Ramos (cell line): ENCODE measurements at regions not wholly inside any gene's neighbourhood (a gene's known extent, or its start where the extent isn't known, plus 50 kb on each side); places are given as distances from the start of the nearest gene placed in this dataset.

Experiments used
- in situ Hi-C: fragments of 300-500 bp; cut with MboI; formaldehyde crosslinking; loops from one replicate; pipeline ENCODE4 v1.14.3; 2022; ENCODE audit warnings: low sequenced_read_pairs; ENCODE audit not compliant: unreplicated experiment

DNA sequence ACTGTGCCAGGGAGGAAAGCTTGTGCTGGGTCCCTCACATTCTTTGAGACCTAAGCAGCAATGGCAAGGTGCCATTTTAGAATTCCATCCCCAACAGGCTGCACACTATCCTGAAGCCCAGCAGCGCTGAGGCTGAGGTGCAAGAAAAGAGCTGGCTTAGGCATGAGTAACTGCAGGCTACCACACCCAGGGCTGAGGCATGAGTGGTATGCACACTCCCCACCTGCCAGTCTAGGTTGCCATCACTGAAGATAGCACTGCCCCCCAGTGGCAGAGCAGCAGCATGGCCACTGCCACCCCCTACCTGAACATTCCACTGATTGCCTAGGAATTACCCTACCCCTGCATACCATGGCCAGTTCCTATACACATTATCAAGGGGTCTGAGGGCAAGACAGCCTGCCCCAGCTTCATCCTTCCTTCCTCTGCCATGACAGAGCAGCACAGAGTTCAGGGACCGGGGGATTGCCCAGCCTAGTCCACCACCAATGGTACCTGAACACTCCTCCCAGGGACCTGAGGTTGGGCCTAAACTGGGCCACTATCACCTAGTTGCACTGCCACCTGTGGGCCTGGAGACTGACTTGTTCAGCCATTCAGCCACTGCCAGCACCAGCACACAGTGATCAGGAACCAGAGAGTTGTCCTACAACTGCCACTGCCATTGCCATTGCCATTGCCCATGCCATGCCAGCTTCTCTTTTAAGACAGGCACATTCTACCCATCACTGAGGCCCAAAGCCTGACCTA is 129.8 kb downstream of the SATB1 start:
- in situ Hi-C loops, result loop anchor here (10.0 kb wide), 1 partner anchor 391 kb away; no protein-coding TSS in a partner anchor

GRCh38 chr3:18290157-18290556 is 135.0 kb downstream of the SATB1 start:
- in situ Hi-C loops, result loop anchor here (10.0 kb wide), 1 partner anchor 385 kb away; no protein-coding TSS in a partner anchor

GRCh38 chr3:18288243-18288642 is 136.9 kb downstream of the SATB1 start:
- in situ Hi-C loops, result no loop called here

- in situ Hi-C loops, result no loop called here
These were observed 140.4 kb downstream of the SATB1 start for GRCh38 chr3:18284716-18285115.

DNA sequence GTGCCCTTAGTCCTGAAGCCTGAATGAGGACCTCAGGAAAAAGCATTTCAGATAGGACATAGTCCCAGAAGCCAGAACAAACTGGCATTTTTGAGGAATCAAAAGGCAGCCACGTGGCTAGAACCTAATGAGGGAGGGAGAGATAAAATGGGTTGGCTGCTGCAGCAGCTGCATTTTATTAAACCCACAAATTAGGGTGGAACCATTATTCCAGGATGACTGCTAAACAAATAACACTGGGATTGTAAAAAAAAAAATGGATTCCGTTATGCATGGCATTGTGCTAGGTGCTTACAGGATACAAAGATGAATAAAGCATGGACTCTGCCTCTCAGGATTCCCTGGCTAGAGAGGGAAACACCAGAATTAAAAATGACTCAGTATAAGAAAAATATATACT is 141.5 kb downstream of the SATB1 start:
- in situ Hi-C loops, result no loop called here

- in situ Hi-C loops, result no loop called here
These were observed 142.6 kb downstream of the SATB1 start for GRCh38 chr3:18282507-18282906.

GRCh38 chr3:18279226-18279737 is 145.9 kb downstream of the SATB1 start:
- in situ Hi-C loops, result no loop called here

- in situ Hi-C loops, result no loop called here
These were observed 160.3 kb downstream of the SATB1 start for GRCh38 chr3:18264853-18265252.

- in situ Hi-C loops, result no loop called here
These were observed 160.8 kb downstream of the SATB1 start for GRCh38 chr3:18264361-18264760.

GRCh38 chr3:18258492-18258891 is 166.6 kb downstream of the SATB1 start:
- in situ Hi-C loops, result no loop called here

DNA sequence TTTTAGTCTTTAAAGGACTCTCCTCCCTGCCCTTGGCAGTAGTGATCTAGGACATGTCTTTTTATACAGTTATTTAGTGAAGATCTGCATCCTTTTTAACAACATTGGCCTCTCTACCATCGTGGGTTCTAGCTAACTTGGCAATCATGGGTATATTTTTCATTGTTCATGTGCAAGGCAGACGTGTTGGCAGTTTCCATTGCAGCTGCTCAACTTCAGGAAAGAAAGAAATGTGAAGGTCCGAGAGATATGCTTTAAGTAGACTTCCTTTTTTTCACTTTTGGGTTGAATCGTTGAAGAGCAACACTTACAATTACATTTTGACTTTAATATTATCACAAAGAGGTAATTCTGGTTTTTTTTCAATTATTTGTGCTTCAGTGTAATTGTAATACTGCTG is 172.6 kb downstream of the SATB1 start:
- in situ Hi-C loops, result no loop called here

GRCh38 chr3:18250991-18251390 is 174.1 kb downstream of the SATB1 start:
- in situ Hi-C loops, result no loop called here

GRCh38 chr3:18249126-18249525 is 176.0 kb downstream of the SATB1 start:
- in situ Hi-C loops, result no loop called here

GRCh38 chr3:18247776-18248310 is 177.3 kb downstream of the SATB1 start:
- in situ Hi-C loops, result no loop called here

DNA sequence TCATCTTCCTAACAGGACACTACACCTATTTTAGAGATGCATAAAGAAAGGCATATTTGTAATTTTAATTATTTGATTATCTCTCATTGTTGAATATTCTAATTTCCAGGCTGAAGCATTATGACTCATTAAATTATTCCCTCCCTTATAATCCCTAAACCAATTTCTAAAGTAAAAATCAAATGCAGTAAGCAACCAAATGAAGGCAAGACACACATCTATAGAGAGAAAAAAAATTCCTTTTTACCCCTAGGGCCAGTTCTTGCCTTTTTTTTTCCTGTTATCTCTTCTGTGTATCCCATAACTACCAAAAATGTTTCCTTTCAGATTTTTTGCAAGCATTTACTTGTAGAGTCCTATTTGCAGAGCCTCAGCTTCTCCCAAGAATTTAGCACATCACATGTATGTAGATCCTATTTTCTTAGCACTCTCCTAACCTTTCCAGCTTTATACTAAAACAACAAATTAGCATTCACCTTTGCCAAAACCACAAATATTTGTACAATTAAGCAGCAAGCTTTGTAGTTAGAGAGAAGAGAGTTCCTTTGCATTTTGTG is 177.9 kb downstream of the SATB1 start:
- in situ Hi-C loops, result no loop called here

DNA sequence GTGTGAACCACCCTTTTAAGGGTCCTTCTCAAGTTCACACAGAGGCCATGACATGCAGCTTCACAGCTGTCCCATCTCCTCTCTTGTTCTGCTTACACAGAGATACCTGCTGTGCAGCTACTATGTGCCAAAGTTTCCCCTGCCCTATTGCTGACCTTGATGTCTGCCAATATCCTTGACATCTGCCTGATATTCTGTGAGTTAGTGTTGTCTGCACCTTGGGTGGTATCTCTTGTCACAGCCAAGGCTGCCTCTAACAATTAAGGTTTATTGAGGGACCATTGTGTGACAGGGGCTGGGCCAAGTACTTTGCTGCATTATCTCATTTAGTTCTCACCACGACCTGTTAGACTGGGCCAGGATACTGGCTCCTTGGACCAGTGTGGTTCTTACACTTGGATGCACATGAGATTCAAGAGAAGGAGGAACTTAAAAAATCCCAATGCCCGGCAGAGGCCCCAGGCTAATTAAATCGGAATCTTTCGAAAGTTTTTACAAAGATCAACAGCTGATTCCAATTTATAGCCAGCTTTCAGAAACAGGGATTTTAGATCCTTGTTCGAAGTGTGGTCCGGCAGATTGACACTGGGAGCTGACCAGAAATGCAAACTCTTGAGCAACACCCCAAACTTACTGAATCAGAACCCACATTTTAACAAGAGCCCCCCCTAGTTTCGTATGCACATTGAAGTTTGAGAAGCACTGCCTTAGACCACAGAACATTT is 178.6 kb downstream of the SATB1 start:
- in situ Hi-C loops, result no loop called here

DNA sequence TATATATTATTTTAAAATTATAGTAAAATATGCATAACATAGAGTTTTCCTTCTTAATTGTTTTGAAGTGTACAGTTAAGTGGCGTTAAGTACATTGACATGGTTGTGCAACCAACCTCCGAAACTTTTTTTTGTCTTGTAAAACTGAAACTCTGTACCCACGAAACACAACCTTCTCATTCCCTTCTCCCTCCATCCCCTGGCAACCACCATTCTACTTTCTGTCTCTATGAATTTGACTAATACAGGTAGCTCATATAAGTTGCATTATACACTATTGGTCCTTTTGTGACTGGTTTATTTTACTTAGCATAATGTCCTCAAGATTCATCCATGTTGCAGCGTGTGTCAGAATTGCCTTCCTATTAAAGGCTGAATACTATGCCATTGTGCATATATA is 179.4 kb downstream of the SATB1 start:
- in situ Hi-C loops, result no loop called here

DNA sequence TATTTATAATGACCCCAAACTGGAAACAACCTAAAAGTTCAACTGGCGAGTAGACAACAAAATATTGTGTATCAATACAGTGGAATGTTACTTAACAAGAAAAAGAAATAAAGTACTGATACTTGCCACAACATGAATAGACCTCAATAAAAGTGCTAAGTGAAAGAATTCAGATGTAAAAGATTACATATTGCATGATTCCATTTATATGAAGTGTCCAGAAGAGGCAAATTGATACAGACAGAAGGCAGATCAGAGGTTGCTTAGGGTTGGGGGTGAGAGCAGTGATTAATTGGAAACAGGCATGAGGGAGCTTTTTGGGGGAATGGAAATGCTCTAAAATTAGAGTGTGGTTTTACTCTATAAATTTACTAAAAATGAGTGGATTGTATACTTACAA is 183.3 kb downstream of the SATB1 start:
- in situ Hi-C loops, result no loop called here

DNA sequence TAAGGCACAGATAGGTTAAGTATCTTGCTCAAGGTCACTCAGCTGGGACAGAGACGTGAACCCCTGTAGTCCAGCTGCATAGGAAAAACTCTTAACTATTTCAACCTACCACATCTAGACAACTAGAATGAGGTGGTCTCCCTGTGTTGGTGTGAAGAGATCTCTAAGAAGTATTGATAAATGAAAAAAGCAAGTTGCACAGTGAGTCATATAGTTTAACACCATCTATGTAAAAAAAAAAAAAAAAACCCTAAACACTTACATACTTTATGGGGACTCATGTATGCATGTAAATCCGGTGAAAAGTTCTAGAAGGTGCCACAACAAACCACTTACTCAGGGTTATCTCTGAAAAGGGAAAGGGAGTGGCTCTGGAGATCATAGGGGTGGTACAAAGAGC is 185.5 kb downstream of the SATB1 start:
- in situ Hi-C loops, result no loop called here

DNA sequence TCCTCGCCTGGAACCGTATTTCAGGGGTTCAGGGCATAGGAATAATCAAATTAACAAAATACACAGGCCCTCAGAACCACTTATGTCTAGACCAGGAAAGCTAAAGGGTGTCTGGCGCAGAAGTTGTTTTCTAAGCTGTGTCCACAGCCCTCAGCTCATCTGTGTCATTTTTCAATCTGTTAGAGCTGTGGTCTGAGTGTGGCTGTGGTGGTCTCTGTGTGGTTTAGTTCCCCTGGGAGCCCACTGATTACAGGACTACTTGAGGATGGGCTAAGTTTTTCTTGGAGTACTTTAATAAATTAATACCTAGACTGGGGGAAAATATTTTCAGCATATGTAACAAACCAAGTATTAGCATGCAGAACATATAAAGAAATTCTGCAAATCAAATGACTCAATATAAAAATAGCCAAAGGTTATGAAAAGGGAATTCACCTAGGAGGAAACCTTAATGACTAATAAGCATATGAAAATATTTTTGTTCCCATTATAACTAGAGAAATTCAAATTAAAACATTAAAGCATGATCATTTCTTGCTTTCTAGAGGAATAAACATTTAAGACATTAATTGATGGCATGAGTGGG is 186.3 kb downstream of the SATB1 start:
- in situ Hi-C loops, result no loop called here

- in situ Hi-C loops, result no loop called here
These were observed 186.8 kb downstream of the SATB1 start for GRCh38 chr3:18238332-18238731.
